Epithelial cell of proximal tubule (primary cell): ENCODE measurements at regions not wholly inside any gene's neighbourhood (a gene's known extent, or its start where the extent isn't known, plus 50 kb on each side); places are given as distances from the start of the nearest gene placed in this dataset.

Source experiments
- DNase-seq: peaks from one replicate; pipeline ENCODE4 v3.0.0-alpha.2; 2011; ENCODE audit warnings: low read depth
- H3K4me3 ChIP-seq: 2 replicates; pipeline ENCODE4 v1.5.1; 2011; ENCODE audit warnings: low read depth, mild to moderate bottlenecking, low read length
- CTCF ChIP-seq: conservative IDR thresholded peaks from 2 replicates; pipeline ENCODE4 v1.5.1; 2012; ENCODE audit warnings: low read depth, mild to moderate bottlenecking, low read length

GRCh38 chr5:136432705-136433104 lies 67.4 kb upstream of the TRPC7 start:
- DNase-seq, result no peak
- no peak overlapping the region for H3K4me3 ChIP-seq
- TF ChIP-seq CTCF, result no peak

- DNase-seq, result no peak
- no peak for TF ChIP-seq CTCF
- H3K4me3 ChIP-seq, result no peak overlapping the region
Observed at GRCh38 chr5:136430081-136430480, 64.7 kb upstream of the TRPC7 start.

- no peak for TF ChIP-seq CTCF
- H3K4me3 ChIP-seq, result no peak overlapping the region
- DNase-seq, result peak; percentile 22
Observed at GRCh38 chr5:136427426-136427825, 62.1 kb upstream of the TRPC7 start.

- TF ChIP-seq CTCF, result no peak
- no peak overlapping the region for H3K4me3 ChIP-seq
- peak; percentile 27 for DNase-seq
Observed at GRCh38 chr5:136425921-136426320, 60.6 kb upstream of the TRPC7 start.

- no peak overlapping the region for H3K4me3 ChIP-seq
- TF ChIP-seq CTCF, result peak; percentile 96
- DNase-seq, result no peak
Observed at GRCh38 chr5:136424835-136425584, 59.7 kb upstream of the TRPC7 start.

- DNase-seq, result no peak
- H3K4me3 ChIP-seq, result no peak overlapping the region
- no peak for TF ChIP-seq CTCF
Observed at GRCh38 chr5:136423944-136424606, 58.7 kb upstream of the TRPC7 start.
